Trophoblast cell (in vitro differentiated cells and primary cell): ENCODE measurements at regions not wholly inside any gene's neighbourhood (a gene's known extent, or its start where the extent isn't known, plus 50 kb on each side); places are given as distances from the start of the nearest gene placed in this dataset.

Experiments
- DNase-seq, 2 donors: peaks; one replicate each; pipeline ENCODE4 v3.0.0-alpha.2; 2016
- H2AFZ ChIP-seq: 2 replicates; pipeline ENCODE4 v1.6.1; 2013; ENCODE audit warnings: low read length, moderate library complexity, mild to moderate bottlenecking; ENCODE audit not compliant: insufficient read depth, poor library complexity
- H2AK5ac ChIP-seq: 2 replicates; pipeline ENCODE4 v1.6.1; 2013; ENCODE audit warnings: mild to moderate bottlenecking, low read length
- H2BK120ac ChIP-seq: 2 replicates; pipeline ENCODE4 v1.6.1; 2013; ENCODE audit warnings: low read length, mild to moderate bottlenecking, moderate library complexity; ENCODE audit not compliant: insufficient read depth, poor library complexity
- H2BK12ac ChIP-seq: 2 replicates; pipeline ENCODE4 v1.6.1; 2013; ENCODE audit warnings: mild to moderate bottlenecking, low read length, moderate library complexity
- H2BK5ac ChIP-seq: 2 replicates; pipeline ENCODE4 v1.6.1; 2013; ENCODE audit warnings: low read length, low read depth, moderate library complexity, mild to moderate bottlenecking; ENCODE audit not compliant: poor library complexity
- H3K14ac ChIP-seq: 2 replicates; pipeline ENCODE4 v1.6.1; 2013; ENCODE audit warnings: mild to moderate bottlenecking, low read length
- H3K18ac ChIP-seq: 2 replicates; pipeline ENCODE4 v1.6.1; 2013; ENCODE audit warnings: mild to moderate bottlenecking, low read length
- H3K23ac ChIP-seq: 2 replicates; pipeline ENCODE4 v1.6.1; 2013; ENCODE audit warnings: low read length
- H3K27ac ChIP-seq: 2 replicates; pipeline ENCODE4 v1.5.1; 2013; ENCODE audit warnings: low read depth, mild to moderate bottlenecking, inconsistent platforms, low read length, moderate library complexity
- H3K27me3 ChIP-seq: 2 replicates; pipeline ENCODE4 v1.6.1; 2013; ENCODE audit warnings: inconsistent platforms, mild to moderate bottlenecking, low read length, moderate library complexity; ENCODE audit not compliant: insufficient read depth
- H3K36me3 ChIP-seq, 2 experiments: 1 replicate in 1 of 2; 2 replicates in 1 of 2; pipeline ENCODE4 v1.6.1; 2013; ENCODE audit warnings: low read length in 2 of 2, mild to moderate bottlenecking in 2 of 2, moderate library complexity in 1 of 2; ENCODE audit not compliant: insufficient read depth in 2 of 2, control insufficient read depth in 1 of 2
- H3K4ac ChIP-seq: 2 replicates; pipeline ENCODE4 v1.6.1; 2013; ENCODE audit warnings: low read depth, mild to moderate bottlenecking, low read length, moderate library complexity
- H3K4me1 ChIP-seq, 2 experiments: 1 replicate in 1 of 2; 2 replicates in 1 of 2; pipeline ENCODE4 v1.6.1; 2013; ENCODE audit warnings: low read length in 2 of 2, mild to moderate bottlenecking in 2 of 2, moderate library complexity in 1 of 2; ENCODE audit not compliant: insufficient read depth in 2 of 2, control insufficient read depth in 1 of 2
- H3K4me2 ChIP-seq: 2 replicates; pipeline ENCODE4 v1.6.1; 2013; ENCODE audit warnings: inconsistent platforms, mild to moderate bottlenecking, low read length, moderate library complexity
- H3K4me3 ChIP-seq: 2 replicates; pipeline ENCODE4 v1.5.1; 2013; ENCODE audit warnings: mild to moderate bottlenecking, low read depth, low read length, inconsistent platforms
- H3K79me1 ChIP-seq: one replicate; pipeline ENCODE4 v1.6.1; 2013; ENCODE audit warnings: low read length
- H3K79me2 ChIP-seq: 2 replicates; pipeline ENCODE4 v1.6.1; 2013; ENCODE audit warnings: low read length, mild to moderate bottlenecking; ENCODE audit not compliant: control insufficient read depth, insufficient read depth, poor library complexity
- H3K9ac ChIP-seq: 2 replicates; pipeline ENCODE4 v1.6.1; 2013; ENCODE audit warnings: mild to moderate bottlenecking, low read length
- H3K9me3 ChIP-seq: 2 replicates; pipeline ENCODE4 v1.6.1; 2013; ENCODE audit warnings: low read depth, mild to moderate bottlenecking, control low read depth, inconsistent platforms, low read length; ENCODE audit not compliant: insufficient read depth
- H4K12ac ChIP-seq: 2 replicates; pipeline ENCODE4 v1.6.1; 2013; ENCODE audit warnings: low read depth, mild to moderate bottlenecking, low read length, moderate library complexity
- H4K8ac ChIP-seq: 2 replicates; pipeline ENCODE4 v1.6.1; 2013; ENCODE audit warnings: low read depth, mild to moderate bottlenecking, low read length, moderate library complexity
- H4K91ac ChIP-seq: one replicate; pipeline ENCODE4 v1.6.1; 2013; ENCODE audit warnings: low read depth, mild to moderate bottlenecking, low read length, moderate library complexity
- WGBS: extraction: QIAGEN DNeasy Blood & Tissue Kit; methylation state at CpG from one replicate; pipeline ENCODE4 v1.1.7; 2013; ENCODE audit warnings: missing lambda C conversion rate; ENCODE audit not compliant: insufficient read length, insufficient coverage; ENCODE audit errors: extremely low coverage; 5-methylcytosine and 5-hydroxymethylcytosine counted together

DNA sequence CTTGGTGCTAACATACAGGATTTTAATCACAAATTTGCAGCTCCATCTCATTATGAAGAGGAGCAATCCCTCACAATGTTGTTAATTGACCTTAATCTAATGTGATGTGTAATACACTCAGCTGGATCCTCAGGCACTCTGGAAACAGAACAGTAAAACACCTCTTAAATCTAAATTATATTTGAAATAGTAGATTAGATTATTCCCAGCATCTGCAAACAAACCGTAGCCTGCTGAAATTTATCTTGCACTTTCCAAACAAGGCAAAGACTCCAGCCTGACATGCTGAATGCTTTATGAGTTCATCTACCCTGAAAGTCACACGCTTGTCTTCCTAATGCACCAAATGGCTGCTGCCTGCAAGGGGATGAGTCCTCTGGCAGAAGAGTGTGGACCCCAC is 402.3 kb upstream of the GYPC start:
- Histone ChIP-seq H3K4me3 (no peak overlapping the region), H2BK5ac (no peak overlapping the region), H3K4me2 (no peak overlapping the region), H4K12ac (no peak overlapping the region), H3K9me3 (peaks cover 7% of the 10 kb centered on the region), H3K14ac (no peak overlapping the region), H2AK5ac (no peak overlapping the region), H3K9ac (no peak overlapping the region), H2BK120ac (no peak overlapping the region), H3K79me1 (no peaks in the 10 kb centered on the region), H4K8ac (no peak overlapping the region), H3K23ac (no peak overlapping the region), H3K36me3 (no peaks in the 10 kb centered on the region), H2AFZ (no peak overlapping the region), H3K4me1 (no peaks in the 10 kb centered on the region), H3K18ac (no peak overlapping the region), H3K27me3 (no peaks in the 10 kb centered on the region), H4K91ac (no peak overlapping the region), H3K27ac (no peak overlapping the region), H2BK12ac (no peak overlapping the region), H3K79me2 (no peaks in the 10 kb centered on the region), H3K4ac (no peak overlapping the region)
- DNase-seq = no peak
- no CpG with 5 or more reads among the region's 2 CpGs for WGBS

DNA sequence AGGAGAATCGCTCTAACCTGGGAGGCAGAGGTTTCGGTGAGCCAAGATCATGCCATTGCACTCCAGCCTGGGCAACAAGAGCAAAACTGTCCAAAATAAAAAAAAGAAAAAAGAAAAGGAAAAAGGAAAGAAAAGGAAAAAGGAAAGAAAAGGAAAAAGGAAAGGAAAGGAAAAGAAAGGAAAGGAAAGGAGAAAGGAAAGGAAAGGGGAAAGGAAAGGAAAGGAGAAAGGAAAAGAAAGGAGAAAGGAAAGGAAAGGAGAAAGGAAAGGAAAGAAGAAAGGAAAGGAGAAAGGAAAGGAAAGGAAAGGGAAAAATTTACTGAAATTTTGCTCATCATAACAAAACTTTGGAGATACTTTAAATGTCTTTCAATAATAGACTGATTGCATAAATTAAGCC is 391.3 kb upstream of the GYPC start:
- Histone ChIP-seq H3K18ac (no peak overlapping the region), H3K9me3 (no peaks in the 10 kb centered on the region), H3K79me1 (no peaks in the 10 kb centered on the region), H2BK5ac (no peak overlapping the region), H3K4me2 (no peak overlapping the region), H3K4me1 (no peaks in the 10 kb centered on the region), H3K14ac (no peak overlapping the region), H2AFZ (no peak overlapping the region), H3K4me3 (no peak overlapping the region), H3K36me3 (no peaks in the 10 kb centered on the region), H4K8ac (no peak overlapping the region), H3K79me2 (no peaks in the 10 kb centered on the region), H3K4ac (no peak overlapping the region), H3K23ac (no peak overlapping the region), H3K9ac (no peak overlapping the region), H4K91ac (no peak overlapping the region), H2BK120ac (no peak overlapping the region), H2AK5ac (no peak overlapping the region), H4K12ac (no peak overlapping the region), H2BK12ac (no peak overlapping the region), H3K27me3 (no peaks in the 10 kb centered on the region), H3K27ac (no peak overlapping the region)
- WGBS = no CpG with 5 or more reads among the region's 2 CpGs
- no peak for DNase-seq

DNA sequence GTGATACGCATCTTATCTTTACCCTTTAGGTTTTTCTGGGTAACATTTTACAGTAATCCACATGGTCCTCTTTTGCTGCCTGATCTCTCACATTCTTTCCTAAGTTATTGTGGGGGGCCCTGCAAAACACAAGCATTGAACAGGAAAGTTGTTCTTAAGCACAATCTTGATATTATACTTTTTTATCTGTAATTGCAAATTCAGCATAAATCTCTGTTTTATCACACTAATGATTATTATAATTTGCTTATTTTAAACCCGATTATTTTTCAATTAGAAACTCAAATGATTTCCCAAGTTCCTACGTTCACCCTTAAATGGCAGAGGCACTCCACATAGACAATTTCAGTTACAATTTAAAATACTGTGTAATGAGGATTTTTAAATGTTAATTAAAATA is 386.0 kb upstream of the GYPC start:
- no peak overlapping the region for H4K8ac ChIP-seq
- no peaks in the 10 kb centered on the region for H3K4me1 ChIP-seq
- no peak overlapping the region for H2AK5ac ChIP-seq
- WGBS = no CpG with 5 or more reads among the region's 3 CpGs
- no peak overlapping the region for H4K12ac ChIP-seq
- H3K14ac ChIP-seq = no peak overlapping the region
- H2BK12ac ChIP-seq = no peak overlapping the region
- no peak overlapping the region for H3K4me3 ChIP-seq
- H3K79me1 ChIP-seq = no peaks in the 10 kb centered on the region
- no peak overlapping the region for H3K27ac ChIP-seq
- no peak overlapping the region for H2BK120ac ChIP-seq
- DNase-seq = no peak
- H4K91ac ChIP-seq = no peak overlapping the region
- no peaks in the 10 kb centered on the region for H3K36me3 ChIP-seq
- H3K9ac ChIP-seq = no peak overlapping the region
- no peak overlapping the region for H2AFZ ChIP-seq
- H2BK5ac ChIP-seq = no peak overlapping the region
- H3K9me3 ChIP-seq = no peaks in the 10 kb centered on the region
- H3K4me2 ChIP-seq = no peak overlapping the region
- H3K79me2 ChIP-seq = no peaks in the 10 kb centered on the region
- H3K27me3 ChIP-seq = no peaks in the 10 kb centered on the region
- H3K23ac ChIP-seq = no peak overlapping the region
- H3K4ac ChIP-seq = no peak overlapping the region
- no peak overlapping the region for H3K18ac ChIP-seq

DNA sequence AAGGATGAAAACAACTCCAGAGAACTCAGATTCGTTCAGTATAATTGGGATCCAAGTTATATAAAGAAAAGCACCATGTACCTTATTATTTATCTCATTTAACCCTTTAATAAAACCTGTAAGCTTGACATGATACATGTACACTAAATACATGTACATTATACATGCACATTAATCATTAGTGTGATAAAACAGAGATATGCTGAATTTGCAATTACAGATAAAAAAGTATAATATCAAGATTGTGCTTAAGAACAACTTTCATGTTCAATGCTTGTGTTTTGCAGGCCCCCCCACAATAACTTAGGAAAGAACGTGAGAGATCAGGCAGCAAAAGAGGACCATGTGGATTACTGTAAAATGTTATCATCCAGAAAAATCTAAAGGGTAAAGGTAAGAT is 385.4 kb upstream of the GYPC start:
- no peak overlapping the region for H2AFZ ChIP-seq
- no peak overlapping the region for H2BK120ac ChIP-seq
- no peak overlapping the region for H2BK12ac ChIP-seq
- no peak overlapping the region for H3K27ac ChIP-seq
- no peak overlapping the region for H3K4me3 ChIP-seq
- no peaks in the 10 kb centered on the region for H3K27me3 ChIP-seq
- no peak overlapping the region for H4K91ac ChIP-seq
- H2AK5ac ChIP-seq = no peak overlapping the region
- H3K4ac ChIP-seq = no peak overlapping the region
- no peaks in the 10 kb centered on the region for H3K9me3 ChIP-seq
- no peak overlapping the region for H3K14ac ChIP-seq
- no peak for DNase-seq
- no peak overlapping the region for H3K23ac ChIP-seq
- H3K18ac ChIP-seq = no peak overlapping the region
- H2BK5ac ChIP-seq = no peak overlapping the region
- no peak overlapping the region for H3K9ac ChIP-seq
- H3K79me1 ChIP-seq = no peaks in the 10 kb centered on the region
- H4K12ac ChIP-seq = no peak overlapping the region
- no peak overlapping the region for H4K8ac ChIP-seq
- H3K4me2 ChIP-seq = no peak overlapping the region
- no CpG with 5 or more reads among the region's 2 CpGs for WGBS
- no peaks in the 10 kb centered on the region for H3K4me1 ChIP-seq
- H3K79me2 ChIP-seq = no peaks in the 10 kb centered on the region
- H3K36me3 ChIP-seq = no peaks in the 10 kb centered on the region
